ENCODE measurements at regions not wholly inside any gene's neighbourhood (a gene's known extent, or its start where the extent isn't known, plus 50 kb on each side); places are given as distances from the start of the nearest gene placed in this dataset.

GRCh38 chr5:161189452-161189851, 337.4 kb upstream of the ATP10B start:
- no peak for DNase-seq
- H3K4me1 ChIP-seq = no peaks in the 10 kb centered on the region
- H3K36me3 ChIP-seq = no peaks in the 10 kb centered on the region
- H3K9me3 ChIP-seq = no peaks in the 10 kb centered on the region
- H3K27ac ChIP-seq = no peak overlapping the region
- intact Hi-C loops (cut with DNase I; ENCODE audit: low total_unique reads) = no loop called here
- no peak overlapping the region for H3K4me3 ChIP-seq
- TF ChIP-seq EP300 (IDR thresholded peaks at IDR 0.05) (no peak), POLR2AphosphoS5 (IDR thresholded peaks at IDR 0.05) (no peak), POLR2A (IDR thresholded peaks at IDR 0.05) (no peak), CTCF (IDR thresholded peaks at IDR 0.05) (no peak)
- H3K27me3 ChIP-seq = no peaks in the 10 kb centered on the region
- 46 to 100% (median 96%) methylated on average over 1 of the region's 1 CpG for WGBS, 5 donors

DNA sequence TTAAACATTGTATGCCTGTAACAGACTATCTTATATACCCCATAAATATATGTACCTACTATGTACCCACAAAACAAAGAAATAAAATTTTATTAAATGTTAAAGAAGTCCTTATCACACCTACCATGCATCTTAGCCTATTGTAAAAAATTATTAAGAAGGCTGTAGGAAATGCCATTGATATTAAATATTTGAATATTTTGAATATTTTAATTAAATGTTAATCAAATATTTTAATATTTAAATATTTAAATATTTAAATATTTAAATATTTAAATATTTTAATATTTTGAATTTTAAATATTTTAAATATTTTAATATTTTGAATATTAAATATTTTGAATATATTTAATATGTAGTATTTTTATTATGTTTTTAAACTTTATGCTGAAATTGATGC, 331.5 kb upstream of the ATP10B start:
- Histone ChIP-seq H3K27ac (no peak overlapping the region), H3K27me3 (no peaks in the 10 kb centered on the region), H3K36me3 (no peaks in the 10 kb centered on the region), H3K9me3 (no peaks in the 10 kb centered on the region), H3K4me1 (no peaks in the 10 kb centered on the region), H3K4me3 (no peak overlapping the region)
- intact Hi-C loops (cut with DNase I; ENCODE audit: low total_unique reads) = no loop called here
- TF ChIP-seq CTCF (IDR thresholded peaks at IDR 0.05) (no peak), POLR2AphosphoS5 (IDR thresholded peaks at IDR 0.05) (no peak), EP300 (IDR thresholded peaks at IDR 0.05) (no peak), POLR2A (IDR thresholded peaks at IDR 0.05) (no peak)
- no peak for DNase-seq

GRCh38 chr5:161176221-161176620, 324.2 kb upstream of the ATP10B start:
- H3K36me3 ChIP-seq = no peaks in the 10 kb centered on the region
- H3K4me3 ChIP-seq = no peak overlapping the region
- DNase-seq = no peak
- H3K27me3 ChIP-seq = no peaks in the 10 kb centered on the region
- 68 to 88% (median 81%) methylated on average over 2 of the region's 2 CpGs for WGBS, 5 donors
- TF ChIP-seq POLR2AphosphoS5 (IDR thresholded peaks at IDR 0.05) (no peak), EP300 (IDR thresholded peaks at IDR 0.05) (no peak), POLR2A (IDR thresholded peaks at IDR 0.05) (no peak), CTCF (IDR thresholded peaks at IDR 0.05) (no peak)
- H3K27ac ChIP-seq = no peak overlapping the region
- intact Hi-C loops (cut with DNase I; ENCODE audit: low total_unique reads) = no loop called here
- no peaks in the 10 kb centered on the region for H3K9me3 ChIP-seq
- H3K4me1 ChIP-seq = no peaks in the 10 kb centered on the region

- TF ChIP-seq POLR2A (IDR thresholded peaks at IDR 0.05) = no peak
- TF ChIP-seq CTCF (IDR thresholded peaks at IDR 0.05) = no peak
- no peak for TF ChIP-seq EP300 (IDR thresholded peaks at IDR 0.05)
- no peak for TF ChIP-seq POLR2AphosphoS5 (IDR thresholded peaks at IDR 0.05)
- H3K9me3 ChIP-seq = no peaks in the 10 kb centered on the region
- H3K4me3 ChIP-seq = no peak overlapping the region
- 85 to 96% (median 85%) methylated on average over 2 of the region's 2 CpGs for WGBS, 5 donors
- DNase-seq = no peak
- H3K36me3 ChIP-seq = no peaks in the 10 kb centered on the region
- no peak overlapping the region for H3K27ac ChIP-seq
- H3K27me3 ChIP-seq = no peaks in the 10 kb centered on the region
- intact Hi-C loops (cut with DNase I; ENCODE audit: low total_unique reads) = no loop called here
- H3K4me1 ChIP-seq = no peaks in the 10 kb centered on the region
Measured at GRCh38 chr5:161169776-161170175, 317.8 kb upstream of the ATP10B start.
